ENCODE measurements at regions not wholly inside any gene's neighbourhood (a gene's known extent, or its start where the extent isn't known, plus 50 kb on each side); places are given as distances from the start of the nearest gene placed in this dataset.

DNA sequence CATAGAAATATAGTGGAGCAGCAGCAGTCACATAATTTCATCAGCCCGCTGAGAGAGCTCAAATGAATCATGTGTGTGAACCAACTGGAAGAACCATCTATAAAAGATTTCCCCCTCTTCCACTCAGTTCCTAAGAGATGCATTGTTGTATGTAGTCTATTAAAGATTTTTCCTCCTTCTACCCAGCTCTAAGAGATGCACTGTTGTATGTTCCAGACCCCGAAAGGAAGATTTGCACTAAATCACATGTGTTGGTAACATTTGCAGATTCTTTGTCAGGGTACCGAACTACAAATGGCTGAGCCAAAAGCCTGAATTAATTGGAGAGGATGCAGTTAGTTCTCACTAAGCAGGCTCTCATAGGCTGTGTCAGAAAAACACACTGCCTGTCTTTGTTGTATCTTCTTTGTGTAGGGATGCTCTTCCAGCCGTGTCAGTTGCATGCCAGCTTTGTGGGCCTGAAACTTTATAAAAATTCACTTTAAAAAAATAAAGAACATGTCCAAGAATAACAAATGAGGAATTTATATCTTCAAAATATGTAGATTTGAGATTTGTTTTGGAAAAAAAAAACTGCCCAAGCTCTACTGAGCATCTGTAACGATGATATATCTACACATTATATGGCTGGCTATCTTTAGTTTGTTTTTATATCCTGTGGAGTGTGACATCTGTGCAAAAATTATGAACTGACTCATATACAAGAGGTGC is 223.1 kb downstream of the MZT1 start:
- DNase-seq (ENCODE audit: low read depth): no peak
- H3K4me3 ChIP-seq (ENCODE audit: low read depth, low read length): no peak overlapping the region
- TF ChIP-seq, protein P1, sequence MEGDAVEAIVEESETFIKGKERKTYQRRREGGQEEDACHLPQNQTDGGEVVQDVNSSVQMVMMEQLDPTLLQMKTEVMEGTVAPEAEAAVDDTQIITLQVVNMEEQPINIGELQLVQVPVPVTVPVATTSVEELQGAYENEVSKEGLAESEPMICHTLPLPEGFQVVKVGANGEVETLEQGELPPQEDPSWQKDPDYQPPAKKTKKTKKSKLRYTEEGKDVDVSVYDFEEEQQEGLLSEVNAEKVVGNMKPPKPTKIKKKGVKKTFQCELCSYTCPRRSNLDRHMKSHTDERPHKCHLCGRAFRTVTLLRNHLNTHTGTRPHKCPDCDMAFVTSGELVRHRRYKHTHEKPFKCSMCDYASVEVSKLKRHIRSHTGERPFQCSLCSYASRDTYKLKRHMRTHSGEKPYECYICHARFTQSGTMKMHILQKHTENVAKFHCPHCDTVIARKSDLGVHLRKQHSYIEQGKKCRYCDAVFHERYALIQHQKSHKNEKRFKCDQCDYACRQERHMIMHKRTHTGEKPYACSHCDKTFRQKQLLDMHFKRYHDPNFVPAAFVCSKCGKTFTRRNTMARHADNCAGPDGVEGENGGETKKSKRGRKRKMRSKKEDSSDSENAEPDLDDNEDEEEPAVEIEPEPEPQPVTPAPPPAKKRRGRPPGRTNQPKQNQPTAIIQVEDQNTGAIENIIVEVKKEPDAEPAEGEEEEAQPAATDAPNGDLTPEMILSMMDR (IDR thresholded peaks at IDR 0.05; ENCODE audit: low read depth, low read length, missing control alignments): no peak

DNA sequence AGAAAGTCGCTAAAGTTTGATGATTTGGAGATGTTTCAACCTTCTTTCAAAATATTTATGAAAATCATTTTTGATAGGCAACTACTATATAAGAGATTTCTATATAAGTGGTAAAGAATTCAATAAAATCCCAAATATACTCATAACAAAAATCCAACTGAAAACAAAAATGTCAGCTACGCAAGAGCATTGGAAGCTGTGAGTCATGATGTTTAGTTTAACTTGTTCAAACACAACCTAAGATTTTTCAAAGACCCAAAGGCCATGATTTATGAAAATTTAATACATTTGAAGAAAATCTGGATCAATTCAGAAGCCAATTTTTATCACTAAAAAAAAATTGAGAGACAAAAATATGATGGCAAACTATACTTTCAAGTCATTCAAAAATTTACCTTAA is 226.6 kb downstream of the MZT1 start:
- H3K4me3 ChIP-seq (ENCODE audit: low read depth, low read length): no peak overlapping the region
- no peak for DNase-seq (ENCODE audit: low read depth)
- TF ChIP-seq, protein P1 (IDR thresholded peaks at IDR 0.05; ENCODE audit: low read depth, low read length, missing control alignments): no peak

DNA sequence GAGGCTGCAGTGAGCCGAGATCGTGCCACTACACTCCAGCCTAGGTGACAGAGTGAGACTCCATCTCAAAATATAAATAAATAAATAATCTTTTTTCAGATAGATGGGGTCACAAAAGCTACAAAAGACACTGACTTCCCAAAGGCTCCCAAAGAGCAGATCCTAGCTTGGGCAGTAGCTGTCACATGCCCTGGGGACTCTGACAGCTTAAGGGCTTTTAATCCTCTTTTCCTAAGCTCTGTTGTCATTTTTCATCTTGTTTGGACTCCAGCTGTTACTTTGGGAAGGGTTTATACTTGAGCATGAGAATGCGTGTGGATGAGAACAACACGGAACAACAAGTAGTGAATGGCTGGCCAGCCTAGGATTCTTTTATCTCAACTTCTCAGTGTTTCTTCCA is 231.7 kb downstream of the MZT1 start:
- H3K4me3 ChIP-seq (ENCODE audit: low read depth, low read length): no peak overlapping the region

DNA sequence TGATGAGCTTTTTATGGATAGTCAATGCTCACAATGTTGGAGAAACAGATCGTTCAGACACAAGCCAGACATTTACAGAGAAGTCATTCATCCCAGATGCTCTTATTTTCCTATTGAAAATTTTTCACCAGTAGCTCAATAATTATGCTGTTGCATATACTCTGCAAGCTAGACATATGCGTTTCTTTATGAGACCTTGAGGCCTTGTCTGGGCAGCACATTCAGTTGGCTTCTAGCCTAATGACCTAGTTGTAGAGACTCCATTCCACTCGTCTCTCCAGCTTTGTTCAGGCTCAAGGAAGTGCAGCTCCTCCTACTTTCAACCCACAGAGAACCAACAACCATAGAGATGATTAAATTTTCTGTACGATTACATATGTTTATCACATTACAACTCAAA is 237.7 kb downstream of the MZT1 start:
- TF ChIP-seq, protein P1 (IDR thresholded peaks at IDR 0.05; ENCODE audit: low read depth, low read length, missing control alignments): no peak

More for the DNA sequence above, 231.7 kb downstream of the MZT1 start:
- TF ChIP-seq, protein P1 (IDR thresholded peaks at IDR 0.05; ENCODE audit: low read depth, low read length, missing control alignments): no peak
- no peak for DNase-seq (ENCODE audit: low read depth)

DNA sequence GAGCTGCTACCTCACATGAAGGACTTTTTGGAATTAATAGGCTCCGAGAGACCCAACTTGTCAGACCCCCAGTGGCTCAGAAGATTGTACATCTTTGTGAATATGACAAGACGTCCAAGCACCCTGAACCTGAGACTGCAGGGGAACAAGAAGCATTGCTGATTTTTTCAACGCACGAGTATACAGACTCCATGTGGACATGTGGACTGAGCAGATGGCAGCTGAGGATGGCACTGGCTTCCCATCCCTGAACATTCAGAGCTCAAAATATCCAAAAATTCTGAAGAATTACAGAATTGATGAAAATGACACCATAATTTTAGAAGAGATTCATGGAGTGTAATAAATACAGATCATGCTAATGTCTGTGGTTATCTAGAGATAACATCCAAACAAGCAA is 254.1 kb downstream of the MZT1 start:
- H3K4me3 ChIP-seq (ENCODE audit: low read depth, low read length): no peak overlapping the region
- TF ChIP-seq, protein P1 (IDR thresholded peaks at IDR 0.05; ENCODE audit: low read depth, low read length, missing control alignments): no peak
- no peak for DNase-seq (ENCODE audit: low read depth)

More for the DNA sequence above, 237.7 kb downstream of the MZT1 start:
- DNase-seq (ENCODE audit: low read depth): no peak
- H3K4me3 ChIP-seq (ENCODE audit: low read depth, low read length): no peak overlapping the region

DNA sequence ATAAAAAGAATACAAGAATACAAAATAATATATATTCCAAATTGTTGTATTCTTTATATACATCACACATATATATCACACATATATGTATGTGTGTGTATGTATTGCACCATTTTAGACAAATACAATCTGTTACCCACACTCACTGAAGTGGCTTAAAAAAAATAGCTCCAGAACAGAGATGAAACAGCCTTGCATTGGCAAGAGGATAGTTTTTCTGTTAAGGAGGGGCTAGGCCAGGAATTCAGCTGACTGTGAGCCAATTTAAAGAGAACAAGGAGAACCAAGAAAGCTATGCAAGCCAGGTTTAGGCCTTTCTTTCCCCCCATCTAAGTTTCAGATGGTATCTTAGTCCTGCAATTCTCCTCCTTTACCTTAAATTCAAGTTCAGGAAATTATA is 257.5 kb downstream of the MZT1 start:
- DNase-seq (ENCODE audit: low read depth): no peak
- no peak overlapping the region for H3K4me3 ChIP-seq (ENCODE audit: low read depth, low read length)
- TF ChIP-seq, protein P1 (IDR thresholded peaks at IDR 0.05; ENCODE audit: low read depth, low read length, missing control alignments): no peak

DNA sequence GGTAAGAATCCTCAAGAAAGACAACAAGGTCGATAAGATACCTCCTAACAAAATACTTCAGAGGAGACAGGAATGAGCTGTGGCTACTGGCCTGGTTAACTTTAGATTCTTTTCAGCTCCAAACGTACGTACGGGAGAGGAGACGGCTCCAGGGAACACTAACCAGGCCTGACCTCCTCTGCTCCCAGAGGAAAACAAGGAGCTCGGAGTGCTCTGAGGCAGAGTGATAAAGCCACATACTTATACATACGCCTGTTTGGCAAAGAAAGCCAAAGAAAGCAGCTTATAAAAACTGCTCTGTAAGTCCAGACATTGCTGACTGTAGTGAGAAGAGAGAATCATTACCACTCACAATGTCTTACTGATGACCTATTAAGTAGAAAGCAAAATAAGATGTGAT is 263.9 kb downstream of the MZT1 start:
- no peak overlapping the region for H3K4me3 ChIP-seq (ENCODE audit: low read depth, low read length)
- TF ChIP-seq, protein P1 (IDR thresholded peaks at IDR 0.05; ENCODE audit: low read depth, low read length, missing control alignments): no peak
- no peak for DNase-seq (ENCODE audit: low read depth)
